ENCODE measurements at regions not wholly inside any gene's neighbourhood (a gene's known extent, or its start where the extent isn't known, plus 50 kb on each side); places are given as distances from the start of the nearest gene placed in this dataset.
"Not testable (repeated sequence)": the region's sequence is repeated elsewhere in the genome, so short reads cannot be mapped to it uniquely, and the experiment has no call there.

DNA sequence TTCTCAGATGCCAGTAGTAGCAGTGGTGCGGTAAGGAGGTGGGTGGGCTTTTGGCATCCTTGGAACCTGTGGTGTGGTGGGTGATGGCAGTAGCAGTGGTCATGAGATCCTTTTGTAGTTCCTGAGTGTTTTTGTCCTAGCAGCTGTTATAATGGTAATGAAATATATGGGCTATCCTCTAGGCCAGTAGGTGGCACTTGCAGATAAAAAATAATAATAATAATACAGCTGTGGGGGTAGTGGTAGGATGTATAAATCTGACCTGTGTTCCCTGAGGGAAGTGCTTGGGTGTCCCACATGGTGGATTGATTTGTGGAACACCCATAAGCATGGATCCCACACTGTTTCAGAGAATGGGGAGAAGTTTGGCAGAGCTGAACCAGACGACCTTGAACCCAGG is 334.0 kb downstream of the SLITRK5 start:
- H3K9me3 ChIP-seq (ENCODE audit: control insufficient read depth, insufficient read depth, low read length): no peaks in the 10 kb centered on the region
- ChIA-PET CTCF (no interaction called here), POLR2A (no interaction called here)
- H3K4me3 ChIP-seq (ENCODE audit: low read depth, low read length): no peak overlapping the region
- no peaks in the 10 kb centered on the region for H3K27me3 ChIP-seq (ENCODE audit: control insufficient read depth, insufficient read depth, low read length)
- TF ChIP-seq, protein P1, sequence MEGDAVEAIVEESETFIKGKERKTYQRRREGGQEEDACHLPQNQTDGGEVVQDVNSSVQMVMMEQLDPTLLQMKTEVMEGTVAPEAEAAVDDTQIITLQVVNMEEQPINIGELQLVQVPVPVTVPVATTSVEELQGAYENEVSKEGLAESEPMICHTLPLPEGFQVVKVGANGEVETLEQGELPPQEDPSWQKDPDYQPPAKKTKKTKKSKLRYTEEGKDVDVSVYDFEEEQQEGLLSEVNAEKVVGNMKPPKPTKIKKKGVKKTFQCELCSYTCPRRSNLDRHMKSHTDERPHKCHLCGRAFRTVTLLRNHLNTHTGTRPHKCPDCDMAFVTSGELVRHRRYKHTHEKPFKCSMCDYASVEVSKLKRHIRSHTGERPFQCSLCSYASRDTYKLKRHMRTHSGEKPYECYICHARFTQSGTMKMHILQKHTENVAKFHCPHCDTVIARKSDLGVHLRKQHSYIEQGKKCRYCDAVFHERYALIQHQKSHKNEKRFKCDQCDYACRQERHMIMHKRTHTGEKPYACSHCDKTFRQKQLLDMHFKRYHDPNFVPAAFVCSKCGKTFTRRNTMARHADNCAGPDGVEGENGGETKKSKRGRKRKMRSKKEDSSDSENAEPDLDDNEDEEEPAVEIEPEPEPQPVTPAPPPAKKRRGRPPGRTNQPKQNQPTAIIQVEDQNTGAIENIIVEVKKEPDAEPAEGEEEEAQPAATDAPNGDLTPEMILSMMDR (IDR thresholded peaks at IDR 0.05; ENCODE audit: low read depth, low read length): peak; percentile 18; the same call in 1 of the 2 replicates
- no peak overlapping the region for H3K27ac ChIP-seq (ENCODE audit: low read depth, low read length)
- DNase-seq (ENCODE audit: low read depth, low spot score): no peak

DNA sequence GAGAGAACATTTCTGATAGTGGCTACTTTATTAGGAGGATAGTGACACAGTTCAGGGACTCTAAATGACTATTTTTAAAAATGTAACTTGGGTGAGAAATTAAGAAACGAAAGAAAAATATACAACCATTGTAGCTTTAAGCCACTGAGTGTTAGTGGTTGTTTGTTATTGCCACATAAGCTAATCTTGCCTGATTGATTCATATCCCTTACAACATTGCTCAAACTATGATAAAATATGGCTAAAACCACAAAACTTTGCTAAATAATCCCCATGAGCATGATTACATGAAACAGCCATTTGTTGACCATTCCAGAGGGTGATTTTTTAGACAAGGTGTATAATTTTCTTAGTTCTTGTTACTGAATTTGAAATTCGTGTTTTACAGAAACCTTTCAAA is 343.4 kb downstream of the SLITRK5 start:
- POLR2A ChIA-PET: no interaction called here
- CTCF ChIA-PET: no interaction called here
- Histone ChIP-seq H3K9me3 (ENCODE audit: control insufficient read depth, insufficient read depth, low read length) (no peaks in the 10 kb centered on the region; the same call in 1 of the 2 replicates), H3K27ac (ENCODE audit: low read depth, low read length) (no peak overlapping the region), H3K27me3 (ENCODE audit: control insufficient read depth, insufficient read depth, low read length) (no peaks in the 10 kb centered on the region), H3K4me3 (ENCODE audit: low read depth, low read length) (no peak overlapping the region)
- TF ChIP-seq, protein P1 (IDR thresholded peaks at IDR 0.05; ENCODE audit: low read depth, low read length): no peak
- DNase-seq (ENCODE audit: low read depth, low spot score): no peak

DNA sequence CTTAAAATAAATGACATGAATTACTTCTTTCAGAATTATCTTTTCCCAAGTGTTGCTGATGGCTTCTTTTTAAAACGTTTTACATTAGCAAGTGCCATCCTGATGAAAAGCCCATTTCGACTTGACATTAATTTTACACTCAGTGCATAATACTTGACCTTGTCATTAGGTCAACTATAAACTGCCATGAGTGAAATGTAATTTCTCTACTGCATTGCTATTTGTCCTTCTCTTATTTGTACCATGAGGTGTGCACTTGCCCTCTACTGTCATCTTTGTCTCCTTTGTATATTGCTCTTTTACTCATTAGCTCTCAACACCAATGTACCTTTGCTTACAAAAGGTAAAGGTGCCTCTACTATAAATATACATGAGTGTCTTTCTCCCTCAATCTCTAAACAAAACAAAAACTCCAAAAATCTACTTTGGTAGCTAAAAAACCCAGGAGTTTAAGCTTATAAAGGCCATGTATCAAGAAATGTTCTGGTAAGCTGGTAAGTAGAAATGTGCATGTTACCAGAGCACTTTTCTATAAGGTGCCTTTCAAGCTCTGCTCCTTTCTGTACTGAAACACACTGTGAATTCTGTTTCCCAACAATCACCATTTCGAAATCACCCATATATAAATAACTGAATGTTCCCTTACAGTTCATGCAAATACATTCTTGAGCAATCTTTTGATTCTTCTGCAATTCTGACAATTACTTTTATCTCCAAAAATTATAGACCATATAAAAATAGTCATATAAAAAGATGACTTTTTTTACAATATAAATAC is 351.4 kb downstream of the SLITRK5 start:
- Histone ChIP-seq H3K27ac (ENCODE audit: low read depth, low read length) (no peak overlapping the region), H3K9me3 (ENCODE audit: control insufficient read depth, insufficient read depth, low read length) (no peaks in the 10 kb centered on the region; the same call in 1 of the 2 replicates), H3K4me3 (ENCODE audit: low read depth, low read length) (no peak overlapping the region), H3K27me3 (ENCODE audit: control insufficient read depth, insufficient read depth, low read length) (no peaks in the 10 kb centered on the region)
- TF ChIP-seq, protein P1 (IDR thresholded peaks at IDR 0.05; ENCODE audit: low read depth, low read length): no peak
- POLR2A ChIA-PET: no interaction called here
- no peak for DNase-seq (ENCODE audit: low read depth, low spot score)
- CTCF ChIA-PET: no interaction called here

DNA sequence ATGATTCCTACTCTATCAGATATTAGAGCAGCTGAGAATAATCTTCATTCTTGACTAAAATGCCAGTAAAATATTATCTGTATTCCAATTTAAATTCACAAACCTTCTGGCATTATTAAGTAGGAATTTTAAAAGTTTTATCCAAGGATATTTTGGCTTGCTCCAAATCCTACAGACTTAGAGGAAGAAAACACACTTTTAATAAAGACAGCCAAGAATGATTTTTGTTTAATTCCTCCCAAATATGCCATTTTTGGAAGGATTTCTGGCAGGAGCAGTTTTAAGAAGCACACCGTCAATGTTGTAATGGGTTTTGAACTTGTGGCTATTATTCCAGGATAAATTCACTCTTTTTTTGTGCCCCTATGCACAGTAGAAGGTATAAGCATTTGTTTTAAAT is 355.1 kb downstream of the SLITRK5 start:
- CTCF ChIA-PET: no interaction called here

DNA sequence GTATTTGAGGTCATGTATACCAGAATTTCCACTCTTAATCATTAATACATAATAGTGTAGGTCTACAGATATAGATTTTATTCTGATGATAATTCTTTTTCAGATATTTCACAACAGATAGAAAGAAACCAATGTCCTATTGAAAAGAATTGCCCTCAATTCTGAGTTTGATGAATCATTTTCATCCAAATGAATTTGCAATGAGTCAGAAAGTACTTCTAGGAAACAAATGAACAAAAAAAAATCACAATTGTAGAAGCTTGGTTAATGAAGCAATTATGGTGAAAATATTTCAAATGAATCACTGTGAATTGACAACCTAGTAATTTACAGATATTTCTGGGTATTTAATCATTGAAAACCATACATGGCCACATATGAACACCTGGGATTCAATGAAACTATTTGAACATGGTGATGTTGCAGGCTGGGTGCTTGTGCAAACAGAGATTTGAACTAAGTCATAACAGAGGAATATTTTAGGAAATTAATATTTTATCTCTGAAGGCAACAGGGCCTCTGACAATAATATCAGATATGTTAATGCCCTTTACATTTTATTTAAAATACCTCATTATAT is 360.9 kb downstream of the SLITRK5 start:
- no peaks in the 10 kb centered on the region for H3K27me3 ChIP-seq (ENCODE audit: control insufficient read depth, insufficient read depth, low read length)
- H3K4me3 ChIP-seq (ENCODE audit: low read depth, low read length): no peak overlapping the region
- TF ChIP-seq, protein P1 (IDR thresholded peaks at IDR 0.05; ENCODE audit: low read depth, low read length): no peak
- POLR2A ChIA-PET: no interaction called here
- no peak overlapping the region for H3K27ac ChIP-seq (ENCODE audit: low read depth, low read length)
- no peak for DNase-seq (ENCODE audit: low read depth, low spot score)
- CTCF ChIA-PET: no interaction called here
- no peaks in the 10 kb centered on the region for H3K9me3 ChIP-seq (ENCODE audit: control insufficient read depth, insufficient read depth, low read length)

More for the DNA sequence above, 355.1 kb downstream of the SLITRK5 start:
- Histone ChIP-seq H3K9me3 (ENCODE audit: control insufficient read depth, insufficient read depth, low read length) (no peaks in the 10 kb centered on the region), H3K27ac (ENCODE audit: low read depth, low read length) (no peak overlapping the region), H3K4me3 (ENCODE audit: low read depth, low read length) (no peak overlapping the region), H3K27me3 (ENCODE audit: control insufficient read depth, insufficient read depth, low read length) (no peaks in the 10 kb centered on the region)
- TF ChIP-seq, protein P1 (IDR thresholded peaks at IDR 0.05; ENCODE audit: low read depth, low read length): no peak
- POLR2A ChIA-PET: no interaction called here
- DNase-seq (ENCODE audit: low read depth, low spot score): no peak

DNA sequence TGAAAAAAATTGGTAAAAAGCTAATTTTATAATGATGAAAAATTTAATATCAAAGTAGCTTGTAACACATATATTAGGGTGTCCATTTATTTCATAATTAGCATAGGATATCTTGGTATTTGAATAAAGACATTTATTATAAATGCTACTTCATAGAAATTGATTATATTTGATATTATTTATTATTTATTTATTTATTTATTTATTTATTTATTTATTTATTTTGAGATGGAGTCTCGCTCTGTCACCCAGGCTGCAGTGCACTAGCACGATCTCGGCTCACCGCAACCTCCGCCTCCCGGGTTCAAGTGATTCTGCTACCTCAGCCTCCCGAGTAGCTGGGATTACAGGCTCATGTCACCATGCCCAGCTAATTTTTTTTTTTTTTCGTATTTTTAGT is 365.0 kb downstream of the SLITRK5 start:
- DNase-seq (ENCODE audit: low read depth, low spot score); CTCF ChIA-PET; H3K27ac ChIP-seq (ENCODE audit: low read depth, low read length); H3K4me3 ChIP-seq (ENCODE audit: low read depth, low read length); H3K27me3 ChIP-seq (ENCODE audit: control insufficient read depth, insufficient read depth, low read length); POLR2A ChIA-PET; H3K9me3 ChIP-seq (ENCODE audit: control insufficient read depth, insufficient read depth, low read length): not testable (repeated sequence)

Data from AG04450 (cell line).